OCI-LY7 (cell line): ENCODE measurements at regions not wholly inside any gene's neighbourhood (a gene's known extent, or its start where the extent isn't known, plus 50 kb on each side); places are given as distances from the start of the nearest gene placed in this dataset.

Experiments used
- BruUV-seq: library from RNA; stranded (reverse); fragments of 400-500 nt; replicated peaks from 2 replicates; lab custom pipeline; 2021; lab: Mats Ljungman, UMichigan
- CTCF ChIA-PET: fragments of 300-600 bp; sonication (Branson Sonifier 250); formaldehyde crosslinking; loops from one replicate; lab custom pipeline; 2022; ENCODE audit warnings: antibody characterized with exemption; ENCODE audit not compliant: unreplicated experiment; lab: Charles Lee
- POLR2A ChIA-PET: fragments of 300-600 bp; sonication (Branson Sonifier 250); formaldehyde crosslinking; loops from one replicate; lab custom pipeline; 2022; ENCODE audit warnings: antibody characterized with exemption; lab: Charles Lee
- DNase-seq: peaks from one replicate; pipeline ENCODE4 v3.0.0-alpha.2; 2015; ENCODE audit warnings: low spot score
- H2AFZ ChIP-seq: fragments of 200-600 bp; sonication (generic), shearing (Covaris generic); 2 replicates; pipeline ENCODE4 v1.6.1; 2014; ENCODE audit warnings: mild to moderate bottlenecking, antibody characterized with exemption, low read length, moderate library complexity
- H3K27ac ChIP-seq: fragments of 200-600 bp; sonication (generic); 2 replicates; pipeline ENCODE4 v1.5.1; 2014; ENCODE audit warnings: mixed run types, low read depth, mild to moderate bottlenecking, moderate library complexity, low read length, inconsistent platforms; ENCODE audit not compliant: poor library complexity, severe bottlenecking
- H3K36me3 ChIP-seq: fragments of 200-600 bp; sonication (generic); 2 replicates; pipeline ENCODE4 v1.6.1; 2014; ENCODE audit warnings: mild to moderate bottlenecking, antibody characterized with exemption, low read length, moderate library complexity, mixed read lengths; ENCODE audit not compliant: insufficient read depth
- H3K4me1 ChIP-seq: fragments of 200-600 bp; sonication (generic); 2 replicates; pipeline ENCODE4 v1.5.1; 2014; ENCODE audit warnings: mild to moderate bottlenecking, low read length; ENCODE audit not compliant: insufficient read depth, poor library complexity, severe bottlenecking
- H3K4me2 ChIP-seq: fragments of 200-600 bp; sonication (generic); 2 replicates; pipeline ENCODE4 v1.6.1; 2014; ENCODE audit warnings: mild to moderate bottlenecking, low read length
- H3K4me3 ChIP-seq: fragments of 200-600 bp; sonication (generic); 2 replicates; pipeline ENCODE4 v1.5.1; 2014; ENCODE audit warnings: mild to moderate bottlenecking, low read depth, low read length; ENCODE audit not compliant: poor library complexity, severe bottlenecking
- H3K79me2 ChIP-seq: fragments of 200-600 bp; sonication (generic); 2 replicates; pipeline ENCODE4 v1.6.1; 2016; ENCODE audit warnings: low read depth, mild to moderate bottlenecking, low read length, moderate library complexity, mixed read lengths; ENCODE audit not compliant: insufficient read depth
- H3K9me2 ChIP-seq: fragments of 200-600 bp; sonication (generic); 2 replicates; pipeline ENCODE4 v1.6.1; 2016; ENCODE audit warnings: mild to moderate bottlenecking, low read length, mixed read lengths; ENCODE audit not compliant: insufficient read depth
- H3K9me3 ChIP-seq: fragments of 200-600 bp; sonication (generic); 2 replicates; pipeline ENCODE4 v1.6.1; 2014; ENCODE audit warnings: mild to moderate bottlenecking, mixed run types, low read length, mixed read lengths
- H4K20me1 ChIP-seq: fragments of 200-600 bp; sonication (generic); 2 replicates; pipeline ENCODE4 v1.6.1; 2014; ENCODE audit warnings: mild to moderate bottlenecking, antibody characterized with exemption, low read length, moderate library complexity, mixed read lengths; ENCODE audit not compliant: insufficient read depth
- EZH2phosphoT487 ChIP-seq: fragments of 200-600 bp; sonication (generic); IDR thresholded peaks from 2 replicates; pipeline ENCODE4 v1.6.1; 2018; ENCODE audit warnings: low read depth, borderline replicate concordance, mild to moderate bottlenecking, mixed run types, antibody characterized with exemption, low read length, moderate library complexity, mixed read lengths
- intact Hi-C: fragments of 100-400 bp; cut with micrococcal nuclease; formaldehyde crosslinking; loops from one replicate; pipeline ENCODE4 v1.10.0; 2022; ENCODE audit not compliant: unreplicated experiment
- TF ChIP-seq, protein P1 (sequence below): fragments of 200-600 bp; sonication (generic); conservative IDR thresholded peaks from 2 replicates; pipeline ENCODE4 v1.5.1; 2014; ENCODE audit warnings: mild to moderate bottlenecking, antibody characterized with exemption, low read length, moderate library complexity, mixed read lengths

DNA sequence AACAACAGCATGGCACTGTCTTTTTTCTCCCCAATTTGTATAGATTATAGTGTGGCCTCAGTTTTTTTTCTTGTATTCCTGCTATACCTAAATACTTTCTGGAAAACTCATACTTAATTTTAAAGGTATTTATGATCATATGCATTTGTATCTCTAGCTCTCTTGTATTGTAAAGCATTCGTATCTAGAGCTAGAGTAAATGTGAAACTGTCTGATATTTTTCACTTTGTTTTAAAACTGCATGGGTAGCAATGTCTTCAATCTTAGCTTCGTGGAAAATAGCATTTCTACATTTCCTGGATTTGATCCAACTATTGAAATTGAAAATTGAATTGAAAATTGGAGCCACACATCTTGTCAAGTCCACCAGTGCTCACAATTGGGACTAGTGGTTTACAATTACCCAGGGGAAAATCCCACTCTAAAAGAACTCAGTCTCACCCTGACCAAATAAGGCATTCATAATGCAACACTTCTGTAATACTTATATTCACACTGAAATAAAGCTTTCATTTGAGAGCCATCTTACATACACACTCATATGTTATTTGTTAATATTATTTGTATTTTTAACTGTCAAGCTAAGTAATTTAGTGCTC is 51.3 kb upstream of the KLF6 start:
- POLR2A ChIA-PET, result interaction anchor here (0.9 kb wide), 1 partner anchor 25 kb away, joined by 3 read pairs; no protein-coding TSS in a partner anchor
- Histone ChIP-seq H3K4me3 (no peak overlapping the region), H3K36me3 (no peaks in the 10 kb centered on the region), H3K4me2 (no peak overlapping the region), H3K9me2 (no peaks in the 10 kb centered on the region), H3K79me2 (no peaks in the 10 kb centered on the region), H3K27ac (no peak overlapping the region), H2AFZ (no peak overlapping the region), H3K9me3 (no peaks in the 10 kb centered on the region), H3K4me1 (no peaks in the 10 kb centered on the region), H4K20me1 (no peaks in the 10 kb centered on the region)
- no peak for DNase-seq
- no TSS peak for BruUV-seq
- CTCF ChIA-PET, result no interaction called here
- intact Hi-C loops, result no loop called here
- no peak for TF ChIP-seq EZH2phosphoT487
- TF ChIP-seq, protein P1, sequence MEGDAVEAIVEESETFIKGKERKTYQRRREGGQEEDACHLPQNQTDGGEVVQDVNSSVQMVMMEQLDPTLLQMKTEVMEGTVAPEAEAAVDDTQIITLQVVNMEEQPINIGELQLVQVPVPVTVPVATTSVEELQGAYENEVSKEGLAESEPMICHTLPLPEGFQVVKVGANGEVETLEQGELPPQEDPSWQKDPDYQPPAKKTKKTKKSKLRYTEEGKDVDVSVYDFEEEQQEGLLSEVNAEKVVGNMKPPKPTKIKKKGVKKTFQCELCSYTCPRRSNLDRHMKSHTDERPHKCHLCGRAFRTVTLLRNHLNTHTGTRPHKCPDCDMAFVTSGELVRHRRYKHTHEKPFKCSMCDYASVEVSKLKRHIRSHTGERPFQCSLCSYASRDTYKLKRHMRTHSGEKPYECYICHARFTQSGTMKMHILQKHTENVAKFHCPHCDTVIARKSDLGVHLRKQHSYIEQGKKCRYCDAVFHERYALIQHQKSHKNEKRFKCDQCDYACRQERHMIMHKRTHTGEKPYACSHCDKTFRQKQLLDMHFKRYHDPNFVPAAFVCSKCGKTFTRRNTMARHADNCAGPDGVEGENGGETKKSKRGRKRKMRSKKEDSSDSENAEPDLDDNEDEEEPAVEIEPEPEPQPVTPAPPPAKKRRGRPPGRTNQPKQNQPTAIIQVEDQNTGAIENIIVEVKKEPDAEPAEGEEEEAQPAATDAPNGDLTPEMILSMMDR, result no peak

DNA sequence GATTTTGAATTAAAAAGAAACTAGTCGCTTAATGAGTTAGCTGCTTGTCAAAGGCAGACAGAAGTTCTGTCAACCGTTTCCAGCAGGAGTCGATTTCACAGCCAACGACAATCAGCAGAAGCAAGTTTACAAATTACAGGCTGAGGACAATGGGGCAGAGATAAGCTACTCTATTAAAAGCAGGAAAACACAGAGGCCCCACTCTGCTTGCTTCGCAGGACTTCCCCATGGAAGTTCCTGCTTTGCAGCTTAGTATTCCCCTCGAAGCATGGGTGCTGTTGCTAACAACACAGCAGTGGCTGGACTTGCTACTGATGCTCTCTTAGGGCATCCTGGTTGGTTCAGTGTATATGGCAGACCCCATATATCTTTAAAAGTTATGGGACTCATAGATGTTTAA is 50.8 kb upstream of the KLF6 start:
- BruUV-seq, result no TSS peak
- DNase-seq, result no peak
- no peak overlapping the region for H3K27ac ChIP-seq
- H3K4me1 ChIP-seq, result no peaks in the 10 kb centered on the region
- no peaks in the 10 kb centered on the region for H3K79me2 ChIP-seq
- POLR2A ChIA-PET, result interaction anchor here (0.9 kb wide), 1 partner anchor 24 kb away, joined by 3 read pairs; no protein-coding TSS in a partner anchor
- H4K20me1 ChIP-seq, result no peaks in the 10 kb centered on the region
- CTCF ChIA-PET, result no interaction called here
- TF ChIP-seq, protein P1, result no peak
- TF ChIP-seq EZH2phosphoT487, result no peak
- H3K4me3 ChIP-seq, result no peak overlapping the region
- H3K4me2 ChIP-seq, result no peak overlapping the region
- intact Hi-C loops, result no loop called here
- H3K9me3 ChIP-seq, result no peaks in the 10 kb centered on the region
- no peaks in the 10 kb centered on the region for H3K36me3 ChIP-seq
- no peak overlapping the region for H2AFZ ChIP-seq
- no peaks in the 10 kb centered on the region for H3K9me2 ChIP-seq

DNA sequence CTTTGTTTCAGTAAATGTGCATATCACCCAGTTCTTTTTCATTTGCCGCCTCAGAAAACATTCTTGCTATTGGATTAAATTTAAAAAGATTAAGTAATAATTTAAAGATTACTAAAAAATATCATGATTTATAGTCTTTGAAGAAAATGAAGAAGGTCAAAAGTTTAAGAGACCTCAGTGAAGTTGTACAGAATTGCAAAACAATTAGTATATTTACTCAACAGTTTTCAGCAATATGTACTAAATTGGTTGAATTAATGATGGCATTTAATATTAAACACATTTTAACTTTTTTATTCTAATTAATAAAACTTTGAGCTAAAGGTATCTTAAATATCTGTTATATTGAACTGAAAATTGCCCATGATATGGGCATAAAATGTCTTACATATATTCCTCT is 49.9 kb upstream of the KLF6 start:
- no peak overlapping the region for H3K27ac ChIP-seq
- ChIA-PET CTCF (no interaction called here), POLR2A (interaction anchor here (1.0 kb wide), 1 partner anchor 15 kb away, joined by 3 read pairs; no protein-coding TSS in a partner anchor)
- H3K4me3 ChIP-seq, result no peak overlapping the region
- no TSS peak for BruUV-seq
- TF ChIP-seq EZH2phosphoT487, result no peak
- TF ChIP-seq, protein P1, result no peak
- H2AFZ ChIP-seq, result no peak overlapping the region
- no peaks in the 10 kb centered on the region for H3K9me3 ChIP-seq
- no peaks in the 10 kb centered on the region for H4K20me1 ChIP-seq
- H3K4me2 ChIP-seq, result no peak overlapping the region
- no peak for DNase-seq
- intact Hi-C loops, result no loop called here
- no peaks in the 10 kb centered on the region for H3K36me3 ChIP-seq
- no peaks in the 10 kb centered on the region for H3K4me1 ChIP-seq
- H3K79me2 ChIP-seq, result no peaks in the 10 kb centered on the region
- H3K9me2 ChIP-seq, result no peaks in the 10 kb centered on the region
